SK-N-SH (cell line): ENCODE measurements at regions not wholly inside any gene's neighbourhood (a gene's known extent, or its start where the extent isn't known, plus 50 kb on each side); places are given as distances from the start of the nearest gene placed in this dataset.
A peak's percentile ranks its signal among the peaks of the same experiment; 100 is the strongest.

Source experiments
- CTCF ChIA-PET: fragments of 300-600, 350-600 bp; formaldehyde crosslinking; extraction: SDS; loops from one replicate; lab custom pipeline; 2021; lab: Yijun Ruan, JAX
- POLR2A ChIA-PET: fragments of 350-600 bp; sonication (Branson Sonifier 250); formaldehyde crosslinking; extraction: SDS; loops from one replicate; lab custom pipeline; 2020; ENCODE audit warnings: antibody characterized with exemption, inconsistent platforms; lab: Yijun Ruan, JAX
- DNase-seq: peaks from one replicate; pipeline ENCODE4 v3.0.0; 2012
- H2AFZ ChIP-seq: fragments of 200-600 bp; sonication (generic); 2 replicates; pipeline ENCODE4 v1.8.1; 2016; ENCODE audit warnings: antibody characterized with exemption, mild to moderate bottlenecking, low read depth
- H3F3A ChIP-seq: fragments of 200-600 bp; sonication (generic); replicated peaks from 2 replicates; pipeline ENCODE3; 2016; ENCODE audit warnings: antibody characterized with exemption, mild to moderate bottlenecking; ENCODE audit not compliant: insufficient read depth
- H3K27ac ChIP-seq, 2 experiments: fragments of 200-500 bp in 1 of 2; fragments of 200-600 bp in 1 of 2; sonication (Bioruptor generic) in 1 of 2; sonication (generic), shearing (Covaris generic) in 1 of 2; 2 replicates each; pipeline versions ENCODE4 v1.5.1 to v1.6.1; 2014 to 2016; ENCODE audit warnings: low read depth in 2 of 2, inconsistent platforms in 1 of 2, low read length in 1 of 2, mild to moderate bottlenecking in 1 of 2, mixed read lengths in 1 of 2
- H3K27me3 ChIP-seq: fragments of 200-600 bp; sonication (generic), shearing (Covaris generic); 2 replicates; pipeline ENCODE4 v1.6.1; 2016; ENCODE audit warnings: mixed run types; ENCODE audit not compliant: insufficient read depth
- H3K36me3 ChIP-seq, 2 experiments: fragments of 200-500 bp in 1 of 2; fragments of 200-600 bp in 1 of 2; sonication (Bioruptor generic) in 1 of 2; sonication (generic) in 1 of 2; replicated peaks in 1 of 2; 2 replicates each; pipeline versions ENCODE3 to v1.5.1; 2014 to 2016; ENCODE audit warnings: low read length in 1 of 2, mild to moderate bottlenecking in 1 of 2; ENCODE audit not compliant: insufficient read depth in 2 of 2, control insufficient read depth in 1 of 2
- H3K4me1 ChIP-seq, 2 experiments: fragments of 200-500 bp in 1 of 2; fragments of 200-600 bp in 1 of 2; sonication (Bioruptor generic) in 1 of 2; sonication (generic), shearing (Covaris generic) in 1 of 2; 2 replicates each; pipeline versions ENCODE4 v1.5.1 to v1.6.1; 2014 to 2016; ENCODE audit warnings: low read depth in 1 of 2, low read length in 1 of 2, mixed run types in 1 of 2; ENCODE audit not compliant: insufficient read depth in 2 of 2, control insufficient read depth in 1 of 2
- H3K4me2 ChIP-seq: fragments of 200-600 bp; sonication (generic), shearing (Covaris generic); 2 replicates; pipeline ENCODE4 v1.6.1; 2017; ENCODE audit warnings: mixed run types
- H3K4me3 ChIP-seq, 2 experiments: fragments of 200-500 bp in 1 of 2; fragments of 200-600 bp in 1 of 2; sonication (Bioruptor generic) in 1 of 2; sonication (generic), shearing (Covaris generic) in 1 of 2; 2 replicates each; pipeline versions ENCODE4 v1.5.1 to v1.8.1; 2014 to 2016; ENCODE audit warnings: low read depth in 2 of 2, inconsistent platforms in 1 of 2, low read length in 1 of 2, mild to moderate bottlenecking in 1 of 2, mixed read lengths in 1 of 2, moderate library complexity in 1 of 2
- H3K79me2 ChIP-seq: fragments of 200-600 bp; sonication (generic); 2 replicates; pipeline ENCODE4 v1.8.1; 2017; ENCODE audit warnings: mild to moderate bottlenecking; ENCODE audit not compliant: insufficient read depth
- H3K9ac ChIP-seq: fragments of 200-600 bp; sonication (generic); 2 replicates; pipeline ENCODE4 v1.6.1; 2017; ENCODE audit warnings: mixed run types
- H3K9me2 ChIP-seq: fragments of 200-600 bp; sonication (generic); 2 replicates; pipeline ENCODE4 v1.6.1; 2017; ENCODE audit warnings: mixed run types
- H3K9me3 ChIP-seq: fragments of 200-600 bp; sonication (generic); 2 replicates; pipeline ENCODE4 v1.6.1; 2017; ENCODE audit warnings: mixed run types, mild to moderate bottlenecking, moderate library complexity
- H4K20me1 ChIP-seq: fragments of 200-600 bp; sonication (generic); 2 replicates; pipeline ENCODE4 v1.6.1; 2017; ENCODE audit warnings: mild to moderate bottlenecking, mixed run types; ENCODE audit not compliant: insufficient read depth
- CTCF ChIP-seq: fragments of 200-600 bp; sonication (generic); IDR thresholded peaks from 2 replicates; pipeline ENCODE4 v1.6.1; 2017; ENCODE audit warnings: antibody characterized with exemption, mild to moderate bottlenecking, moderate library complexity
- ELF1 ChIP-seq: IDR thresholded peaks from 2 replicates; pipeline ENCODE4 v1.4.0; 2012
- EZH2phosphoT487 ChIP-seq: fragments of 200-600 bp; sonication (generic); IDR thresholded peaks from 2 replicates; pipeline ENCODE4 v1.6.1; 2017; ENCODE audit warnings: low read depth, mixed run types, mild to moderate bottlenecking, antibody characterized with exemption, moderate library complexity, borderline replicate concordance
- FOXJ3 ChIP-seq: sonication (generic); formaldehyde crosslinking; IDR thresholded peaks from 2 replicates; pipeline ENCODE4 v1.5.1; 2020; ENCODE audit warnings: mild to moderate bottlenecking, missing genetic modification reagents
- IRF3 ChIP-seq: fragments of 150-350 bp; IDR thresholded peaks from 2 replicates; pipeline ENCODE4 v1.6.1; 2016; ENCODE audit warnings: mild to moderate bottlenecking, low read depth, low read length
- JUND ChIP-seq: IDR thresholded peaks from 2 replicates; pipeline ENCODE4 v1.4.0; 2012
- MXI1 ChIP-seq: IDR thresholded peaks from 2 replicates; pipeline ENCODE4 v1.6.1; 2012; ENCODE audit warnings: mild to moderate bottlenecking, low read depth, low read length, improper control_type of control experiment
- PBX3 ChIP-seq: IDR thresholded peaks from 2 replicates; pipeline ENCODE4; 2012
- POLR2AphosphoS5 ChIP-seq: IDR thresholded peaks from 2 replicates; pipeline ENCODE4 v1.6.1; 2012; ENCODE audit warnings: low read depth, low read length
- RAD21 ChIP-seq: IDR thresholded peaks from 2 replicates; pipeline ENCODE4 v1.6.1; 2012; ENCODE audit warnings: mild to moderate bottlenecking, low read length
- RFX5 ChIP-seq: IDR thresholded peaks from 2 replicates; pipeline ENCODE4 v1.6.1; 2012; ENCODE audit warnings: mild to moderate bottlenecking, improper control_type of control experiment, low read length
- SIN3A ChIP-seq: IDR thresholded peaks from 2 replicates; pipeline ENCODE4 v1.6.1; 2012; ENCODE audit warnings: low read depth, mild to moderate bottlenecking, low read length, moderate library complexity, borderline replicate concordance
- SMC3 ChIP-seq: IDR thresholded peaks from 2 replicates; pipeline ENCODE4 v1.6.1; 2012; ENCODE audit warnings: low read depth, low read length, improper control_type of control experiment
- TAF1 ChIP-seq: IDR thresholded peaks from 2 replicates; pipeline ENCODE4 v1.6.1; 2012; ENCODE audit warnings: low read depth, mild to moderate bottlenecking, low read length, moderate library complexity, borderline replicate concordance
- TCF12 ChIP-seq: IDR thresholded peaks from 2 replicates; pipeline ENCODE4 v1.4.0; 2012
- YY1 ChIP-seq: IDR thresholded peaks from 2 replicates; pipeline ENCODE4 v1.4.0; 2012; ENCODE audit warnings: low read depth, mild to moderate bottlenecking
- WGBS: methylation state at CpG from one replicate; pipeline ENCODE4 v1.1.6; 2017; ENCODE audit warnings: low lambda C conversion rate; 5-methylcytosine and 5-hydroxymethylcytosine counted together

- no peaks in the 10 kb centered on the region for H3K36me3 ChIP-seq
- no peak overlapping the region for H2AFZ ChIP-seq
- WGBS = 5% methylated on average over 52 of the region's 68 CpGs
- H3F3A ChIP-seq = no peaks in the 10 kb centered on the region
- DNase-seq = peak; percentile 86
- no peaks in the 10 kb centered on the region for H3K79me2 ChIP-seq
- peaks cover 0 to 18% of the 10 kb centered on the region in 2 experiments; a peak in 1 of 4 replicates for H3K4me1 ChIP-seq
- H3K27ac ChIP-seq = no peak overlapping the region
- CTCF ChIA-PET = interaction anchor here (0.6 to 4.7 kb wide), 32 partner anchors 8 to 1545 kb away, joined by 3 to 59 read pairs (median 3); no protein-coding TSS in a partner anchor
- H3K4me2 ChIP-seq = peak overlapping the region; percentile 67
- no peak overlapping the region for H3K9ac ChIP-seq
- TF ChIP-seq RAD21 = peak; percentile 94
- no peak for TF ChIP-seq MXI1
- peak; percentile 72 for TF ChIP-seq SMC3
- TF ChIP-seq CTCF = peak; percentile 70
- TF ChIP-seq EZH2phosphoT487 = no peak
- no peak for TF ChIP-seq TAF1
- TF ChIP-seq JUND = no peak
- POLR2A ChIA-PET = no interaction called here
- no peaks in the 10 kb centered on the region for H3K27me3 ChIP-seq
- no peaks in the 10 kb centered on the region for H3K9me2 ChIP-seq
- H4K20me1 ChIP-seq = no peaks in the 10 kb centered on the region
- H3K9me3 ChIP-seq = no peaks in the 10 kb centered on the region
- H3K4me3 ChIP-seq = peak overlapping the region; percentile 46 to 53
Measured at GRCh38 chr2:126776692-126777619, 121.0 kb downstream of the GYPC start.

GRCh38 chr2:126777620-126777978, 121.1 kb upstream of the TEX51 start:
- POLR2A ChIA-PET = no interaction called here
- Histone ChIP-seq H3F3A (no peaks in the 10 kb centered on the region), H3K9me3 (no peaks in the 10 kb centered on the region), H3K9ac (no peak overlapping the region), H3K36me3 (no peaks in the 10 kb centered on the region), H2AFZ (no peak overlapping the region), H3K9me2 (no peaks in the 10 kb centered on the region), H3K4me3 (peak overlapping the region in 1 of 2 experiments; percentile 53; a peak in 1 of 4 replicates), H3K27me3 (no peaks in the 10 kb centered on the region)
- WGBS = 60% methylated on average over 3 of the region's 3 CpGs
- no peak for DNase-seq
- TF ChIP-seq TCF12 (no peak), RFX5 (no peak), SIN3A (no peak), SMC3 (no peak), MXI1 (no peak), YY1 (no peak), PBX3 (no peak), ELF1 (no peak), POLR2AphosphoS5 (no peak), FOXJ3 (no peak), IRF3 (no peak)
- TF ChIP-seq, all 33 proteins: peak for 0
- Histone ChIP-seq H3K27ac (no peak overlapping the region), H3K4me2 (no peak overlapping the region), H3K4me1 (peaks cover 0 to 22% of the 10 kb centered on the region in 2 experiments; a peak in 1 of 4 replicates), H3K79me2 (no peaks in the 10 kb centered on the region), H4K20me1 (no peaks in the 10 kb centered on the region)
- CTCF ChIA-PET = interaction anchor here (1.0 to 4.7 kb wide), 12 partner anchors 9 to 1546 kb away, joined by 3 to 59 read pairs (median 6); no protein-coding TSS in a partner anchor
